ENCODE measurements at regions not wholly inside any gene's neighbourhood (a gene's known extent, or its start where the extent isn't known, plus 50 kb on each side); places are given as distances from the start of the nearest gene placed in this dataset.

GRCh38 chr17:21843318-21843865, 151.1 kb downstream of the KCNJ18 start:
- TF ChIP-seq CTCF (conservative IDR thresholded peaks at IDR 0.05; ENCODE audit: low read depth, low read length) (no peak), EZH2 (IDR thresholded peaks at IDR 0.05; ENCODE audit: borderline replicate concordance, low read depth, low read length, poor library complexity, severe bottlenecking) (no peak)
